Right kidney (tissue), 1 donor: ENCODE measurements at regions not wholly inside any gene's neighbourhood (a gene's known extent, or its start where the extent isn't known, plus 50 kb on each side); places are given as distances from the start of the nearest gene placed in this dataset.

Source experiments
- DNase-seq: peaks from one replicate; pipeline ENCODE4 v3.0.0-alpha.2; 2016

DNA sequence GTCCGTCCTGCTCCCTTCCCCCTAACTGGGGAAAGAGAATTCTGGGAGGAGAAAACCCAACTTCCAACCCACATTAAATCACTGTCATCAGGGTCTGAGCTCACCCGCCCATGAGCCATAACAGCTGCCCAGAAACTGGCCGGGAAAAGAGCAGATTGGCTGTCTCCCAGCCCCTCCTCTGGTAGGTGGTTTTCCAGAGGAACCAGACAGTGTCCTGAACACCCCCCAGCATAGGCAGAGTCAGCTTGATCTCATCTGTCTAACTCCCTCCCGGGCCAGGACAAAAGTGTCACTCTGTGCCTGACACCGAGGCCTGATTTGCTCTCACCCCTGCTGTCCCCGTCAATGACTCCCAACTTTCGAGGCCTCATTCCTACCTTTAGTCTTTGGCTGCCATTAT, 197.0 kb downstream of the AXIN2 start:
- DNase-seq, result no peak

DNA sequence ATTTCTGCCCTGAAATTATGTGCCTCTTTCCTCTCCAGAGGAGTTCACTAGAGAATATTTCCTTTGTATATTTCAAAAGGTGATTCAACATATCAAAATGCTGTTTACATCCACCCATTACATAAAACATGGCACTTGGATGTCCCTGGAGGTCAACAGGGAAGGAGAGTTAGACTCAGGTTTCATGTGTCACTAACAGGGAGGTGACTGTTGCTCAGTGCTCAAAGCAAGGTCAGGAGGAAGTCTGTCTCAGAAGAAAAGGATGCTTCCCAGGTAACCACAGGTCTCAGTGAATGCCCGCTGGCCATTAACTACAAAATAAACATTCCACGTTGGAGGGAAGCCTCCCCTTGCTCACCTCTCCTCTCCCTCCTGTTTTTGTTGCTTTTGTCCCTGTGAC, 198.6 kb downstream of the AXIN2 start:
- no peak for DNase-seq

DNA sequence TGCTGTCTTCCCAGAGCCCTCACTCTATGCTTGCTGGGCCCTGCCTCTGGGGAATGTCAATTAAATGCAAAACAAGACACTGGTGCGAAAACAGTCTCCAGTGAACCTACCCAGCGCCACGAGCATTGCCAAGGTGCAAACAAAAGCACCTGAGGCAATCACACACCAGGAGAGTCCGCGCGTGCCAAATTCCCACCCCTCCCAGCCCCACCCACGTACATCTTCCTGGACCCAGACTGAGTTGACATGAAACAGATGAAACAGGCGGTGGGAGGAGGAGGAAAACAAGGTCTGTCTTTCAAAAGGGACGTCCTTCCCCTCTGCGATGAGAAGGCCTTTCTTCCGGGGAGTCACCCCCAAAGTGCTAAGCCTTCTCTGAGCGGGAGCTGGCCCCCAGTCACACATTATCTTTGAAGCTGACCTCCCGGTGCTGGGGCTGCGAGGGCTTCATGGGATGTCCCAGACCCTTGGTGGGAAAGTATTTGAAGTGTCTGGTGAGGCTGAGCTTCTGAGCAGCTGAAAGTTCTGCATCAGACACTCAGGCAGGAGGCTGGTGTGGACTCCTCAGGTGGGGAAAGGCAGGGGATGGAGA, 200.4 kb downstream of the AXIN2 start:
- no peak for DNase-seq

DNA sequence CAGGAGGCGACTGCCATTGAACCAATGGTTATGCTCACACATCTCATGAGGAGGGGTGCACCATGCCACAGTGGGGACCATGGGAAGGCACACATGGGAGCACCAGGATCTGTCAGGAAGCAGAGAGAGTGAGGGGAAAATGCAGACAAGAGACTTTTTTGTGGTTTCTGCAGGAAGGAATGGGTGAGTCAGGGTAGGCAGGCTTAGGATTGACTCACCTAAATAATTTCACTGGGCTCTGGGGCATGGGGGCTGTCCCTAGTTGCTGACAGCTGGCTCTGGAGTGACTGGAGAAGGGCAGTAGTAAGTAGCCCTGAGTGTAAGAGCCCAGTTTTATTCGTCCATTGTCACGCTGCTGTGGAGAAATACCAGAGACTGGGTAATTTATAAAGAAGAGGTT, 202.4 kb downstream of the AXIN2 start:
- no peak for DNase-seq

DNA sequence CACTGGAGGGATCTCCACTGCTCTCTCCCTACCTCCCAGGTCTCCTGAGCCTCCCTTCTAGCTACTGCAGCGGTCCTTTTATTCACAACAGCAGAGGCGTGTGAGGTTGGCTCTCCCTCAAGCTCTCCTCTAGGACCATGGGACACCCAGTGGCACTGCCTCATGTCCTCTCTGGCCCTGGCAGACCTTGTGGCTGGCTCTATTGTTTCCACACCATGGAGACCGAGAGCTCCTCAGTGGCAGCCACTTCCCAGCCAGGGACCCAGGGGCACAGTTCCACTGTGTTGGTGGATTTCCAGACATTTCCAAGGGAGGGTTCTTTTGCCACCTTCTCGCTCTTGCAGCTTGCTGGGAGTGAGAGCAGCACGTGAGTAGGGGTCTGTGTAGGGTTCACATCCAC, 204.9 kb downstream of the AXIN2 start:
- DNase-seq, result no peak

DNA sequence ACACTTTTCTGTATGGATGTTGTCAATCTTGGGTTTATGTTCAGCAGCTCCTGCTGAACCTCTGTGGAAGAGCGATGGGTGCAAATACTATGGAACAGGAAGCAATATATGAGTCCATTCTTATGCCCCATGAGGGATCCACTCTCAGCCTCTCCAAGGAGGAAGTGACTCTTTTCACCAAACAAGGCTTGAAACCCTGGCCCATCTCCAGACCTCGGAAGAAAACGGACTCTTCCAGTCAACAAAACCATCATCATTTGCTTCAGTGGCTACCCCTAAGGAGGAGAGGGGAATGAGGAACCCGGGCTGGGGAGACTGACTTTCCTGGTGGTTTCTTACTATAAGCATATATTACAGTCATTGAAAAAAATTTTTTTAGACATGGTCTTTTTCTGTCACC, 206.2 kb downstream of the AXIN2 start:
- DNase-seq, result no peak

DNA sequence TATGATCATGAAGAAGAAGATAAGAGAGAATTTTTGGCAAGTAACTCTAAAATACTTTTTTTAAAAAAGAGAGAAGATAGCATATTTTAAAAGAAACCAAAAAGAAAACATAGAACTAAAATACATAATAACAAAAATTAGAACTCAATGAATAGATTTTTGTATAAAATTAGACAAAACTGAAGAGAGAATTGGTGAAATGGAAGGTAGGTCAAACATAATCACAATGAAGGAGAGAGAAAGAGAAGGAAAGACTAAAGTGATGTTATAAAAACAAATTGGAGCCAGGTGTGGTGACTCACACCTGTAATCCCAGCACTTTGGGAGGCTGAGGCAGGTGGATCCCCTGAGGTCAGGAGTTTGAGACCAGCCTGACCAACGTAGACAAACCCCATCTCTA, 211.5 kb downstream of the AXIN2 start:
- DNase-seq, result no peak

DNA sequence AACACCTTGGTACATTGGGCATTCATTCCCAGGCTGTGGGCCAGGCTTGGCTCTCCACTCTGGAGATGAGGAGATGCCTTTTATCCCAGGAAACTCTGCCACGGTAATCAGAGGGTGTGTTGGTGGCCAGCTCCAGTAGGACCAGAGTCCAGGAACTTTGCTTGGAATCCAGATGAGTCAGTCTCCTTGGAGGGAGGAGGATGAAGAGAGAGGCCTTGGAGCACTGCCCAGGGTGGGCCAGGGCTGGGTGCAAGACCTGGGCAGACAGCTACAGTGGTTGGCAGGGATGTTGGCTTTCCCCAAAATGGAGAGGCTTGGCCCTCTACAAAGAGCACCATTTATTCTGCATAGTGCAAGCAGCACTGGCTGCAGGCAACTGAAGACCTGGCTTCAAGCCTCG, 209.0 kb downstream of the RGS9 start:
- DNase-seq, result no peak

DNA sequence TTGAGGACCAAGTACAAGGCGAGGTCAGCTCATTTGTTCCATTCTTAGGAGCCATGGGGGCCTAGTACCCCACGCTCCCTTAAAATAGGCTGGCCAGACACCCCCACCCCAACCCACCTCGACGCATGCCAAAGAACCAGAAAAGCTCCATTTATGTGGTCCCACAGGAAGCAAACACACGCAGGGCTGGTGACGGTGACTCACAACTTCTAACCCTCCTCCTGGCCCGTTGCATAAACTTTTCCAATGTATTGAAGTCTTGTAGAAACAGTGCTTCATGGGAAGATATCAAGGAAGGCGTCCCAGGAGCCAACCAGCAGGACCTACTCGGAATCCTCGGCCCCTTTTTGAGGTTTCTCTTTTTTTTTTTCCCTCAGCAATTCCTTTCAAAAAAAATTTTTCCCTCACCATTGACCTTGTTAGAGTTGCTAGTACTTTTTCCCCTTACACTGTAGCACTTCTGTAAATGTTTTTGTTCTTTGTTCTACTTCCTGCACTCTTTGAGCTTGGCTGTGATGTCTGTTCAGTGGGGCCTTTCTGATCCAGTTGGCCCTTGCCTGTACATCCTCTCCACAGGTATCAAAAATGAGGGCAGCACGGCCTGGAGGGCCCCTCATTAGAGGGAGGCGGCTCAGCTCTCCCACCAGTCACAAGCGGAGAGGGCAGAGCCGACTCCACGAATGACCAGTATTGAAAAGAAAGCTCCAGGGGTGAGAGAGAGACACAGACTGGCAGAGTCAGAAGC, 208.3 kb downstream of the RGS9 start:
- no peak for DNase-seq

DNA sequence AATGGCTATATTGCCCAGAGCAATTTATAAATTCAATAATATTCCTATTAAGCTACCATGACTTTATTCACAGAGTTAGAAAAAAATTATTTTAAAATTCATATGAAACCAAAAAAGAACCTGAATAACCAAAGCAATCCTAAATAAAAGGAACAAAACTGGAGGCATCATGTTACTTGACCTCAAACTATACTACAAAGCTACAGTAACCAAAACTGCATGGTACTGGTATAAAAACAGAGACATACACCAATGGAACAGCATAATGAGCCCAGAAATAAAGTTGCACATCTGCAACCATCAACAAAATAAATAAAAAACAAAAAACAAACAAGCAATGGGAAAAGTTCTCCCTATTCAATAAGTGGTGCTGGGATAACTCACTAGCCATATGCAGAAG, 203.2 kb downstream of the RGS9 start:
- no peak for DNase-seq

DNA sequence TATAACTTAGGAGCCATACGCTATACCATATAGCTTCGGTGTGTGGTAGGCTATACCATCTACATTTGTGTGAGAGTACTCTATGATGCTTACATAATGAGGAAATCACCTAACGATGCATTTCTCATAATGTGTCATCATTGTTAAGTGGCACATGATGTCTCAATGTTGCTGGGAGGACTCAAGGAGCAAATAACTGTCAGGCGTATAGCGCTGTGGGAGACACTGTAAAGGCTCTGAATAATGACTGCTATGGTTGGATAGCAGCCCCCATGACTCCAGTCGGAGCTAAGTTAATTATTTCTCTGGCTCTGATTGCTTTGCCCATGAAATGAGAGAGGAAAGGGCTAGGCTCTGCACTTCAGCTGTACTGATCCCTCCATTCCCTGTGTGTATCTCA, 197.2 kb downstream of the RGS9 start:
- DNase-seq, result no peak

DNA sequence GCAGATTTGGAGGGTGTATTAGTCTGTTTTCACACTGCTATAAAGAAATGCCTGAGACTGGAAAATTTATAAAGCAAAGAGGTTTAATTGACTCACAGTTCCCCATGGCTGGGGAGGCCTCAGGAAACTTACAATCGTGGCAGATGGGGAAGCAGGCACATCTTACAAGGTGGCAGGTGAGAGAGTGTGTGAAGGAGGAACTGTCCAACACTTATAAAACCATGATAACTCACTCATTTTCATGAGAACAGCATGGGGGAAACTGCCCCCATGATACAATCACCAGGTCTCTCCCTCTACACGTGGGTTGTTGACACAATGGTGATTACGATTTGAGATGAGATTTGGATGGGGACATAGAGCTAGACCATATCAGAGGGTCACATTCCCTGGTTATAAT, 195.6 kb downstream of the RGS9 start:
- no peak for DNase-seq

DNA sequence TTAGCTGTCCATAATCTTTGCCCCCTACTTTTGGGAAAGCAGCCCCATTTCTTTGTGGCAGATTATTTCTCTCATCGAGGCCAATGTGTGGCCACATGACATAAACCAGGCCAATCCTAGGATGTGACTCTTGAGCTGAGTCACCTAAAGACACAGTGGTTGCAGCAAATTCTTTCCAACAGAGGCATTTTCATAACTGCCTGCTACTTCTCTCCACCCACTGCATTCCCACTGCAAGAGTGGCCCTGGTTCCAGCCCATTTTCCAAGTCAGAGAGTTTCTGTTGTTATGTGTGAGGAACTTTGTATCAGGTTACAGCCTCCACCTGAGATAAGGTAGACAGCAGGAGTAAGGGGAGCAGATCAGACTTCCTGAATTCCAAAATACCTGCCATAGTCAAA, 195.2 kb downstream of the RGS9 start:
- DNase-seq, result no peak

DNA sequence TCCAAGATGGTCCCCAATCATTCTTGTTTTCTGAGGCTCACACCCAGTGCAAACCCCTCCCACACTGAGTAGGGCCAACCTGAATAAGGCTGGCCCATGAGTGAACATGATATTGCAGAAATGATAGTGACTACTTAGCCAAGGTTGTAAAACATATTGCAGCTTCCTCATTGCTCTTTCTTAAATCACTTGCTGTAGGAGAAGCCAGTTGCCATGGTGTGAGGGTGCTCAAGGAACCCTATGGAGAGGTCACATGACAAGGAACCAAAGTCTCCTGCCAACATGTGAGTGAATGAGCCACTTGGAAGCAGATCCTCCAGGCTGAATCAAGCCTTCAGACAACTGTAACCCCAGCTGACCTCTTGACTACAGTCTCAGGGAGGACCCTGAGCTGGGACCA, 191.4 kb downstream of the RGS9 start:
- DNase-seq, result no peak

DNA sequence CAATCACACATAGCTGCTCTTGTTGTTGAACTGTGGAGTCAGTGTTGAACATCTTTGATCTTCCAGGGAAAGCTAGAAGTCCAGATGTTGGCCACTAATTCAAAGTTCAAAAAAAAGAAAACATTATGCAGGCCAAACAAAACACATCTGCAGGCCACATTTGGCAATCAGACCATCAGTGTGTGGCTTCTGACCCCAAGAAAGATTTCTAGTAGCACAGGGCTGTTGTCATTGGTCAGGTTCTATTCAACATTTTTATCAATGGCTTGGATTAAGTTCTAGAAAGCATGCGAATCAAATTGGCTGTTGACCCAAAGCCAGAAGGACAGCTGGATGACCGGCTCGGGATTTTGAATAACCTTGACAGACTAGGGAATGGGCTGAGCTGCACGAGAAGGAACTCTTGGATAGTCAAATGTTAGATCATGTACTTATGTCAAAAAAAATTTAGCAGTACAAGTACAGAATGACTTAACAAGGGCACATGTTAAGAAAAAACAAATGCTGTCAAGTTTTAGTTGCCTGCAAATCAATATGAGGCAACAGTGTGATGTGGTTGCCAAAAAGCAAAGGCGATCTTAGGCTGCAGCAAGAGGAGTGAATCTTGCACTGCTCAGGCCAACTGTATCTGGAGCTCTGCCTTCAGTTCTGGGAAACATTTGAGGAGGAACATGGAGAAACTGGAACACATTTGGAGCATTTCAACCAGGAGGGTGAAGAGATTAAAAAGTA, 187.6 kb downstream of the RGS9 start:
- no peak for DNase-seq

DNA sequence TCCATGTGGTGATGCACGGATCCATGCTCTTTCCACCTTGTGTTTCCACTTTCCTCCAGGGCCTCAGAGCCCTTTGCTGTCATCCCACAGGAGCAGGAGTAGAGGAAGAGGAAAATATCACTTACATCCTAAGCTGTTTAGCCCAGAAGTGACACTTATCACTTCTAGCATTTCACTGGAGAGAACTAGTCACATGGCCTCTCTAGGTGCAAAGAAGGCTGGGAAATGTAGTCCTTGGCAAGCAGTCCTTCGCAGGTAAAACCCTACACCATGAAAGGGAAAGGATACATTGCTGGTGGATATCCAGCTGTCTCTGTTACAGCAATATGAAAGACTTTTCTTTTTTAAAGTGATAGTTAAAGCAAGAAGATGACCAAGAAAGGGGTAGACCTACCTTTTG, 185.9 kb downstream of the RGS9 start:
- no peak for DNase-seq

DNA sequence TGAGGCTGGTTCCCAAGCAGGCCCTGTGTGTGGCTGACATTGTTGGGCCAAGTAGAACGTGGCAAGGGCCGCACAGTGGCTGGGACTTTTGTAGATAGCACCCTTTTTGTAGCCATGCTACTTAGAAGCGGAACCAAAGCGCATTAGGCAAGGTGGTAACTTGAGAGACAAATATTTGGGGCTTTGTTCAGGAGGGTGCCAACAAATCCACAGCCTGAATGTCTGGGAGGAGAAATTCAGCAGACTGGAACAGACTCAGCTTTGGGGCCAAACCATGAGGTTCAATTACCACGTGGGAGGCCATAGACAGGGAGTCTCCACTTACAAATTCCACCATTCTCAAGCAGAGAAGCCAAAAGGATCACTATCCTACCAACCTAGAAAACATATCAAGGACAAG, 183.7 kb downstream of the RGS9 start:
- no peak for DNase-seq

DNA sequence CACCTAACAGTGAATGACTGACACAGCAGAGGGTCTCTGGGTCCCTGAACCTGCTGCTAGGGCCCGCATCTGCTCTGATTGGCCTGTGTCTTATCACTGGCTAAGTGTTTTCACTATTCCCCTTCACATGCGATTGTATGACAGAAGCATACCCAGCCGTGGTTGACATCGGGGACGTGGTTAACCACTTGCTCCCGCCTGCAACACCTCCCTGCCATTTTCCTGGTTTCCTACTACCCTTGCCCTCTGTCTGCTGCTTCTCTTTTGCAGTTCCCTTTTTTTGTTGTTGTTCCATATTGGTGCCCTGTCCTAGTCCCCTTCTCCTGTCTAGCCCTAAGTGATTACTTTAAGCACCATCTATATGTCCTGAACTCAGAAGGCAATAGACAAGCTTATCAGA, 177.0 kb downstream of the RGS9 start:
- DNase-seq, result no peak

DNA sequence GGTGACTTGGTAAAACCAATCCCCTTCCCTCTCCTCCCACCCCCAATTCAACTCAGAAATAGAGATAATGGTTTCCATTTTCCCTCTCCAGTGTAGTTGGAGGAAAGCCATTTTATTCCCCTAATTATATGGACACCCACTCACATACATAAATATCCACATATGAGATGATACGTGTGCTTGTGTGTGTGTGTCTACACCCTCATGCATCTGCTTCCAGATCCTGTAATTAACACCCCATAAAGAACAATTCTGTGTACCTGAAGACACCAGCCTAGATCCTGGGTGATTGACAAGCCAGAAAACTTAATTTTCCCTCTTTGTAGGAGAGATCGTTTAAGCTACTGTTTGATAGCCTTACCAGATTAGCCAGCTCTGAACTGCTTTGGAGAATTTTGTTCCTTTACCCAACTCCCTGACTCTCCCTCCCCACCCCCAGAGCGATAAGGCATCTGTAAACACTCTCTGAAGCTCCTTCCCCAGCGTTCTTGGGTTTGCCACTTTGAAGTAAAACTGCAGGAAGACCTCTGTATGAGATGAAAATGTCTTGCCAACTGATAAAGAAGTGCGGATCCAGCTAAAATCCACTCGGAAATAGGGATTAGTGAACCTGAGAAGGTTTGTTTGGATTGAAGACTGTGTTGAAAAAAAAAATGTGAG, 175.7 kb downstream of the RGS9 start:
- DNase-seq, result no peak

DNA sequence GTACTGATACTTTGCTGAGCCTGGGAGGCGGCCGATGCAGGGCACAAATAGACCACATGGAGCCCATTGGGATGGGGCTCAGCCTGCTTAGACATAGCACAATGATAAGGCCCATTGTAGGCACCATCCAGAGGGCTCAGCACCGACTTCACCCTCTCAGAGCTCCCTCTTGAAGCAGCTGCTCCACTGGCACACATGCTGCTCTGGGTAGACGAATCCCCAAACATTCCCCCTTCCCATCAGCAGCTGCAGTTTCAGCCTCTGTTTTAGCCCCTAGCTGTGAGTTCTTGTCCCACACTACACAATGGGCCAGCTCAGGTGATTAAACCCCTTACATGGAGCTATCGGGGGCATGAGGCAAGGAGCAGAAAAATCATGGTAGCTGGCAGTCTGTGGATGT, 174.1 kb downstream of the RGS9 start:
- no peak for DNase-seq

DNA sequence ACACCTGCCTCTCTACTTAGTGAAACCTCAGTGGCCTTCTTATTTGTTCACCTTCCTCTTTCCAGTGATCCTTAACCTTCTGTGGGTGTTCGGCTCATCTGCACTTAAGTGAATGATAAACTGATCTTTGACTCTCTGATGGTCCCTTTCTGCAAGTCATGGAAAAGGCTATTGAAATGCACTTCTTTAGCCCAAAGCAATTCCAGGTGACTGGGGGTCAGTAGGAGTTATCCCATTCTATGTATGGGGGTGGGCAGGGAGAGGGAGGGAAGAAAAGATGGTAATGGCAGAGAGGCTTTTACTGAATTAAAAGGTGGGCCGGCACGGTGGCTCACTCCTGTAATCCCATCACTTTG, 170.8 kb downstream of the RGS9 start:
- no peak for DNase-seq

DNA sequence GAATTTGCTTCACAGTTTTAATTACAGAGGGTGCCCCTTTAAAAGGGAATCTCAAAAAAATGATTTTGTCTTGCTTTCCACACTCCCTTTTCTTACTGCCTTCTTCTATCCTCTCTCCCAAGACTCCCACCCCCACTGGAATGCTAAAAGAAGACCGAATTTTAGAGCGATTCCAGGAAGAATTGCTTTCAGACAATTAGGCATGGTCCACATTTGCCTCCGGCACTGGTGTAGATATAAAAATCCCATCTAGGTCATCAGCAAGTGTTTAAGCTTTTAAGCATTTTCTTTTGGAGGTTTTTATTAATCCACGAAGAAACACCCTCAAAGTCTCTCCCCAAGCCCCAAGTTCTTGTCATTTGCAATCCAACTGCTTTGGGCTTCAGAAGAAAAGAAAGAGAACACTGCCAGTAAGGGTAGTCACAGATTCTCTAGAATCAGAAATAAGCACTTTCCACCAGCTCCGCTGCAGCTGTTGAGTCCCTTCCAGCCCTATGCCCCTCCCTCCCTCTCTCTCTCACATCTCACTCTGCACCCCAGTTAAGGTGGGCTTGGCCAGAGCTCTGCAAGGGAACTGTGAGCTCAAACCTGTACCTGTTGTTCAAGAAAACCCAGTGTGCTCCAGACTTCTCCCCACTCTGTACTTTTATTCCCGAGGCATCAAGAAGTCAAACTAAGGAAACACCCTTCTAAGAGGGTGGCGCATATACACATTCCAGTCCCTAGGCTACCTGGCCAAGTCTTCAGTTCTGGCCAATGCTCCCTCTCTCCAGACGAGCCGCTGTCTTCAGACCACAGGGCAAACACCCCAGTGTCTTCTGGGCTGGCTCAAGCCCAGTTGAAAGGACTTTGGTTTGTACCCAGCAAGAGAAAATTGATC, 170.2 kb downstream of the RGS9 start:
- DNase-seq, result no peak

DNA sequence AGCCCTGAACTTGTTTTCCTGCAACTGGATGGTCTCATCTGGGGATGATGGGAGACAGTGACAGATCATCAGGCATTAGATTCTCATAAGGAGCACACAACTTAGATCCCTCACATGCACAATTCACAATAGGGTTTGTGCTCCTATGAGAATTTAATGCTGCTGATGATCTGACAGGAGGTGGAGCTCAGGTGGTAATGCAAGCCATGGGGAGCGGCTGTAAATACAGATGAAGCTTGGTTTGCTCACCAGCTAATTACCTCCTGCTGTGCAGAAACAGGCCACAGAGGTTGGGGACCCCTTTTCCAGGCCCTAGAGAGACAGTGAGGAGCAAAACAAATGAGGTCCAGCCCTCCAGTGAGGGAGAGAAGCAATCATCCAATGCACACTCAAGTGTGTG, 168.6 kb downstream of the RGS9 start:
- DNase-seq, result no peak
